GM18909 (cell line): ENCODE measurements at regions not wholly inside any gene's neighbourhood (a gene's known extent, or its start where the extent isn't known, plus 50 kb on each side); places are given as distances from the start of the nearest gene placed in this dataset.

Experiments used
- ATAC-seq: cut with Tn5 transposase; IDR thresholded peaks from one replicate; pipeline ENCODE4 v1.9.1; 2021; ENCODE audit warnings: mild to moderate bottlenecking; ENCODE audit not compliant: unreplicated experiment, poor library complexity

DNA sequence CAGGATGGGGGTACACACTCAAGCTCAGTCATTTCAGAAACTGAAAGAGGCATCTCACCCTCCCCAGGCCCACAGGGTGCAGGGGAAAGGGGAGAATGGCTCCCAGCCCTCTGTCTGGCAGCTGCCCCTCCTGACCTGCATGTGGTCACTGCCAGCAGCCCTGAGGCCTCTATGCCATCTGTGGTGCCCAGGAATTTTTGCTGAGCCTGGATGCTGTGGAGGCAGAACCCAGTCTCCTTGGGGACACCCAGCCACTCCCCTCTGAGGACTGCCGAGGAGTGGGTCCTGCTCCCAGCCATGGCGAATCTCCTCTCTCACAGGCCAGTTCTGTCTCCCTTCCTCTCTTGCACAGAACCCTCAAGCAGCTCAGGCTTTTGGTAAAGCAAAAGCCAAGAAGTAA is 104.0 kb upstream of the ALDH1B1 start:
- ATAC-seq = no peak

DNA sequence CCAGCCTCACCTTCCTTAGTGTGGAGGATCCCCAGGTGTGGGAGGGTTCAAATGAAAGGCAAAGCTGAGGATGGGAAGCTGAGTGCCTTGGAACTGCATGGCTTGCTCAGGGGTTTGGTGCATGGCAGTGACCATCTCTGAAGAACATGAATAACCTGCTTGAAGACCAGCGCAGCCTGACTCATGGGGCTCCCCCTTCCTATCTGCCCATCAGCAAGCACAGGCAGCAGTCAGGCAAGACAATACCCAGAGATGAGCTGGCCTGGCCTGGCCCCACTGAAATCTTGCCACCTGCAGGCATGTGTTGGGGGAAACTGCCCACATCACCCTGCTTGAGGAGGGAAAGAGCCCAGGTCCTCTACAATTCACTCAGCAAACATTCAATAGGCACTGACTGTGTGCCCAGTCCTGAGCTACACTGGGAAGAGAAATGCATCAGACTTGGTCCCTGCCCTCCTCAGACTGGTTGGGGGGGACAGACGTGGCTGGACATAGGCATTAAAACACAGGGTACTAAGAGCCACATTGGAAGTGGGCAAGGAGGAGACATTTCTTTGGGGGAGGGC is 105.0 kb upstream of the ALDH1B1 start:
- no peak for ATAC-seq

DNA sequence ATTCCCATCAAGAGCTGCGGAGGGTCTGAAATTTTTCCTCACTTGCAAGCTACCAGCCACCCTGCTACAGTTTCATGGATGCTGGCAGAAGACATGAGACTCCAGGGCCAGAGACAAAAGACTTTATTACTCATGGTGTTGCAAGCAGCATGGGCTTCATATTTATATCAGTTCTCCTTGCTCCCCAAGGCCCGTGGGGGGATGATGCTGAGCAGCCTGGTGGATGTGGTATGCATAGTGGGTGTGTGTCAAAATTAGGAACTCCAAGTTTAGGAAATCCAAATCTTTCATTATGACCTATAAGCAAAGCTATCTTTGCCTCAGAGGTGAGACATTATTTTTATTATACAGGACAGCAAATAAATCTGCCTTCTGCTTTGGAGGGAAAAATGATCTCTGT is 105.7 kb upstream of the ALDH1B1 start:
- no peak for ATAC-seq

DNA sequence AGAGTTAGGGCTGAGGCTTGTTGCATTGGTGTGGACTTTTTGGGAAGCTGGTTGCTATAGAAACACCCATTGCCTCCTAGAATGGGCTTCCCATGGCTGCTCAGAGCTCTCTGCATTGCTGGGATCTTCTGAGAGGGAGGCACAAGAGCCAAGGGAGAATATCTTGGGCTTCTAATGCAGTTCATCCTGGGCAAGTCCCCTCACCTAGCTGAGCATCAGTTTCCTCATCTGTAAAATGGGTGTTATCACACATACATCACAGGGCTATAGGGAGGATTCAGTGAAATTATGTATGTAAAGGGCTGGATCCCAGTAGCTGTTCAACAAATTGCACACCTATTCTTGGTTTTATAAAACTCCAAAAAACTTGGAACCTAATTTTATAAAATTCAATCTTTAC is 106.1 kb upstream of the ALDH1B1 start:
- no peak for ATAC-seq

DNA sequence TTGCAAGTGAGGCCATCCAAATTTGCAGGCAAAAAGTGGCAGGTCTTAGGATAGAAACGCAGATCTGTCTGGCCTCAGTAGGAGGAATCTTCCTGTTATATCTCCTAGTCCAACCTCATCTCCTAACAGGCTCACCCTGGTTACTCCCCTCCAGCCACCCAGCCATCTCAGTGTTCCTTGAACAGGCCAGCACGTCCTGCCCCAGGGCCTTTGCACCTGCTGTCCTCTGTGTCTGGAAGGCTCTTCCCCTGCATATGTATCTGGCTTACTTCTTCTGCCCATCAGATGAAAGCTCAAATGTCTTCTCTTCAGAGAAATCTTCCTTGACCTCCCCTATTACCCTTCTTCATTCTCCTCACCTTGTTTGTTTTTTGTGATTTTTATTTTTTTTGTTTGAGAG is 107.3 kb upstream of the ALDH1B1 start:
- no peak for ATAC-seq

DNA sequence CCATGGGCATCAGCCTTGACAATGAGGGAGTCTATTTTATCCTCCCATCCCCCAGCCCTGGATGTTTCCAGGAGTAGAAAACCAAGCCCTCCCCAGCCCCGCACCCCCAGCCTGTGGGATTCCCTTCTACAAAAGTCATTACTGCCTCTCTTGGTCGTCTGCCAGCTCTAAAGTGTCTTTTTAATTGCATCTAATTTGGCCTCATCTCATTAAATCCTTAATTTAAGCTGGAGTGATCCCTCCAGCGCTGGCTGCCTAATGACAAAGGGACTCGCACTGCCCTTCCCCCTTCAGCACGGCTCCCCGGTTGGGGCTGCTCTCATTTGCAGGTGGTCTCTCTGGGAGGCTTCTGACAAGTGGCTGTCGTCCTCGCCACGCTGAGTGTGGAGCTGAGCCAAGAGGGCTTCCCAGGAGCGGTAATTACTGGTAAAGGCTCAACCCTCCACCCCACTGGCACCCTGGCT is 107.9 kb upstream of the ALDH1B1 start:
- no peak for ATAC-seq

DNA sequence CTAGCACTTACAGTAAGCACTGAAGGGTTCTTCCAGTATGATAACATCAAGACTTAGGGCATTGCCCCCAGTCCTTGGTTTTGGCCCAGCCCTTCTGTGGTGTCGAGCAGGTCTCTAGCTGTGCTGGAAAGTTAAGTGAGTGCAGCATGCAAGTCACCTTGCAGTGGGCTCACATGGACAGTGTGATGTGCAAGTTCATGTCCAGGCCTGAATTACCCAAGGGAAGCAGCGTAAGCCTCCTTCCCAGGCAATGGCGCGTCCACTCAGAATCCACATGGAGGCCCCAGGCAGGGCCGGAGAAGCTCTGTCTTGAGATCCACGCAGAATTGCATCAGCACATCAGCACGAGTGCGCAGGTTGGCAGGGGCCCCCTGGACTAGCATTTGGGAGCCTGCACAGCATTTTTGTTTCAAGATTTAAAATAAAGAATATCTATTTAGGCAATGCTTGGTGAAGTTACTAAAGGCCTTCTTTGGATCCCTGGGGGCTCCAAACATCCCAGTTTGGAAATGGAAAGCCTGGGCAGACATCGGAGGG is 108.4 kb upstream of the ALDH1B1 start:
- ATAC-seq = no peak

DNA sequence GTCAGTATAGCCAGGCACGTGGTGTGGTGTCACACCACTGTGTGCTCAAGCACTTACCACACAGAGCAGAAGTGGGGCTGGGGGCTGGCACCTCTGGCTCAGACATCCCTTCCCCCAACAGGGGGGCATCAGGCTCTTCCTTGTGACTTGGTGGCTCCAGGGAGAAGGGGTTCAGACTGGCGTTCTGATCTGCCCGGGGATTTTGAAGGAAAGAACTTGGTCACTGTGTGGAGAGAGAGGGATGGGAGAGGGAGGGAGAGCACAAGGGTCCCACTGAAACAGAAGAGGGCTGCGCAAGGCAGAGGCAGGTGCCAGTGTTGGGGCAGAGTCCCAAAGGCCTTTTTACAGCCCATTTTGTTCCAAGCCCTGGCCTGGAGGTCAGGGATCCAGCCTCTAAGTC is 109.7 kb upstream of the ALDH1B1 start:
- no peak for ATAC-seq

DNA sequence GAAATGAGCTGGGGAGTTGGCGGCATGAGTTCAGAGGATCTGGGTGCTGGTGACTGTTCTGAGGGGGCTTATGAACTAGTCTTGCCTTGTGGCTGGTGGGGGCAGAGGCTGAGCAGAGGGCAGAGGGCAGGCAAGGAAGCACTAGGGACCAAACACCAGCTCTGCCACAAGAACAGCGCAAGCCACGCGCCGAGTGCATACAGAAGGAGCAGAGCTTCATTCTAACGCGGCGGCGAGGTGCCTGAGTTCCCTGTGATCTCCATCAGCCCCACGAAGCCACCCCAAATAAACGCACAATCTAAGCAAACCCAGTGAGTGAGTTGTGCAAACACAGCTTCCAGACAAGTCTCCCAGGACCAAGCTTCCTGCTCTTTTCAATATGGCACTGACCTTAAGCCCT is 110.6 kb upstream of the ALDH1B1 start:
- ATAC-seq = no peak

DNA sequence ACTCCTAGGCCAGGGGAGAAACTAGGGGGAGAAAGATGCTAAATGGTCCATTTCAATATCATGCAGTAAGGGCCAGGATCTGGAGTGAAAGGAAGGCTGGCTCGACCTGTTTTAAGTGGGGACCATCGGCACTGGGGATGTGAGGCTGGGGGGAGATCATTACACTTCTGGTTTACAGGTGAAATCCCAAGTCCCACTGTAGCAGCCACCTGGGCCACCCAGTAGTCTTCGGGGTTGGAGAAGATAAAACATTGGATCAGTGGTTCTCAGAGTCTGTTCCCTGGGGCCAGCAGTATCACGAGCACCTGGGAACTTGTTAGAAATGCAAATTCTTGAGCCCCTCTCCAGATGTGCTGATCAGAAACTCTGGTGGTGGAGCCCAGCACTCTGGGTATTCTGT is 111.3 kb upstream of the ALDH1B1 start:
- no peak for ATAC-seq

DNA sequence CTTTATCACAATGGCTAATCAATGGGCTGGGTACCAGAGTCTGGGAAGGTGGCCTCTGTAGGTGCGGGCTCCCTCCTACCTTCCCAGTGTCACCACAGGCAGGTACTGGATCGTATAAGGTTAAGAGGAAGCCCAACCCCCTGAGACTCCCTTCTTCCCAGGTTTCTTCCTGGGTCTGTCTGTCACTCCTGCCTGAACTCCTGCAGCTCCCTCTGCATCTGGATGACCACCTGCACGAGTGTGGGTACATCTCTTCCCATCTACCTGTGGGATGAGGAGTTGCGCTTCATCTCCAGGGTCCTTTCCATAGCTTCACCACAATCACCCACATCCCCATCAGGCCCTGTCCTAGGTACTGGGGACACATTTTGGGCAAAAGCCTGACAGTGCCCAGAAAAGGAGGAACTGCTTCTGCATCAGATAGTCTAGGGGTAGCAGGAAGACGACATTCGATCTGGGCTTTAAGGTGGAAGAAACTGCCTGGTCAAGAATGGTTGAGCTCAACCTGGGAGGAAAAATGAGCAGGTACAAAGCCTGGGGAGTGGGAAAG is 112.2 kb upstream of the ALDH1B1 start:
- ATAC-seq = no peak

DNA sequence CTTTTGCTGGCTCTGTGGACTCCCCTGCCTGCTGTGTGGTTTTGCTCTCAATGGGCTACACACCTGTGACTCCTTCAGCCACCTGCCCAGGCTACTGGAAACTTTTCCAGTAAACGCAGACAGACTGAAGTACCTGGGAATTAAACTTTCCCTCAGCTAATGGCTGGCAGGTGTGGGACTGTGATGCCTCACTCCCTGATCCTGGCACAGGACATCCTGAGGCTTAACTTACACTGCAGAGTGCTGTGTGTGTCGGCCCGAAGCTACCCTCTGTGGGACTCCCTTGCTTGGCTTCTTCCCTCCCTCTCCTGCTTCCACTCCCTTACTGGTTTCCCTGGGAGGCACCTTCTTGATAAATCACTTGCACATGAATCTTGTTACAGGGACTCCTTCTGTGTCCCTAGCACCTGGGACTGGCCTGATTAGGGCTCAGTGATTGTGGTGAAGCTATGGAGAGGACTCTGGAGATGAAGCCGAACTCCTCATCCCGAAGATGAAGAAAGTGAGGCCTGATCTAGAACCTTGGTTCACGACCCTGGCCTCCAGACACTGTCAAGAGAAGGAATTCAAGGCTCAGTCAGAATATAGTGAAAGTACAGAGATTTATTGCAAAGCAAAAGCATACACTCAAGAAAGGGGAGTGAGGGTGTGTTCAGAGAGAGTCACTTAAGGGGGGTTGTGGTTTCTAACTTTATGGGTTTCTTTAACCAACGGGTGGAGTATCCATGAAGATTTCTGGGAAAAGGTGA is 113.4 kb upstream of the ALDH1B1 start:
- no peak for ATAC-seq

DNA sequence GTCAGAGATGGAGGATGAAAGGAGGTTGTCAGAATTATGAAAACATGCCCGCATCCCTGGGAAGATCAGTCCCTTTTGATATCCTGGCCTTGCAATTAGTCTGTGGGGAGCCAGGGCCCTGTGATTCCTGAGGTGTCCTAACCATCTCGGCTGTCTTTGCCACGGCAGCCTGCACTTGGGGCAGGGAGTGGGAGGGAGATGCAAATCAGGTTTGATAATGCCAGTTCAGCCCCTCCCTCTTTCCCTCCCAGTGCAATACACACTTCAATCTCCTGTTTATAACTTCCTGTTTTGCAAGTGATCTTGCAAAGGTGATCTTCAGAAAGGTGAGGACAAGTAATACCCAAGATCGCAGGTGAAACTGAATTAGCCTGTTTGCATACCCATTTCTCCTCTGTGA is 114.0 kb upstream of the ALDH1B1 start:
- ATAC-seq = no peak

DNA sequence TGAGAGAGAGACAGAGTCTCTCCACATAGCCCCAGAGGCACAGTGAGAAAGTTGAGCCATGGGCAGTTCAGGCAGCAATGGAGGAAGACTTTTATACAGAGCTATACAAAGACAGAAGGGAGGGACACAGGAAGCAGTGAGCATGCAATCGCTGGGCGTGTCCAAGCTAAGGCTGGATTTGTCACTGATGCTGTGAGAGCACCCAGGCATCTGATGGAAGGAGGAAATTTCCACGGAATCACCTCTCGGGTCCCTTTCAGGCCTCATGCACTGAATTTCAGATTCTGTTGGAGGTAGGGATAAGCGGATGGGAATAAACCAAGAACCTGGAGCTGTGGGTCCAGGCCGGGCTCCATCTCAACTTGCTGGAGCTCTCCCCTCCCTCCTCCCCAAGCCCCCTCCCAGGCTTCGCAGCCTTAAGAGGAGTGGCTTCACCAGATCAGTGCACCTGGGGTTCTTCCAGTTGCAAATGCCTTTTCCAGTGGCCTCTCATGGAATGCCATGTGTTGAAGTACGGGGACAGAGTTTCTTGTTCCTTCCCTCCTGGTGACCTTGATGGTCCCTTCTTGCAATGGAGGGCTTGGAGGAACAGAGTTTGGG is 114.8 kb upstream of the ALDH1B1 start:
- ATAC-seq = no peak

DNA sequence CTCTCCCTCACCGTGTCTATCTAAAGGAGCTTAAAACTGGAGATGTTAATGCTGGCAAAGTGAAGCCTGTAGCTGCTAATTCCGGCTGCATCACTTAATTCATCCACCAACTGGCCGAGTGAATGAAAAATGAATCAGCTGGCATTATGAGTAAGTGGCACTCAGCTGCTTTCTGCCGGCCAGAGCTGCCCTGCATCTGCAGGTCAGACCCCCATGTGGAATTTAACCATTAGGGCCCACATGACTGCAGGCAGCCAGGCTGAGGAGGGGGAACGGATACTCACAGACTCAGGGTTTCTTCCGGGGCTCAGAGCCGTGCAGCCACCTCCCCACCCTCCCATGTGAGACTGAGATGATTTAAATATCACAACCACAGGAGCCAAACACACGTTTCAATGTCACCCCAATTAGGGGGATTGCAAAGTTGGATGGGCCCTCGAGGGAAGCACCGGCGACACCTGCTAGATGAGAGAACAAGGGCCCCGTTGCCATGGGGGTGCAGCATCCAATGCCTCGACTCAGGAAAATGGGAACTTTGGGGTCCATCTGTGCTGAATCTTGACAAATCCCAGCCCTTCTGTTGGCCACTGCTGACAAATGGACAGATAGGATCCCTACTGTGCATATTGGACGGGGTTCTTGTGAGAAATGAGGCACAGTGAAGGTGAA is 115.6 kb upstream of the ALDH1B1 start:
- no peak for ATAC-seq

DNA sequence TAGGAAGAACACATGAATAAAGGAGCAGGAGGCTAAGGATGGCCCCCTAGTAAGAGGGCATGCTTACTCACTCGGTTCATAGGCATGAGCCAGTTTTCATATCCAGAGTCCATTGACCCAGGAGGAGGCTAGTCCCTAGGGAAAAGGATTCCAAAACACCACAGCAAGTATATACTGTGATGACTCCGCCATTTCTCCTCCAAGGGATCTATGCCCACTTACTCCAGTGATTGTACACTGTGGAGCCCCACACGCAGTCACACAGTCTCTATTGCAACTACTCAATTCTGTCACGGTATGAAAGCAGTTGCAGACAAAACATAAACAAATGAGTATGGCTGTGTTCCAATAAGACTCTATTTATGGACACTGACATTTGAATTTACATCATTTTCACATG is 117.7 kb upstream of the ALDH1B1 start:
- no peak for ATAC-seq

DNA sequence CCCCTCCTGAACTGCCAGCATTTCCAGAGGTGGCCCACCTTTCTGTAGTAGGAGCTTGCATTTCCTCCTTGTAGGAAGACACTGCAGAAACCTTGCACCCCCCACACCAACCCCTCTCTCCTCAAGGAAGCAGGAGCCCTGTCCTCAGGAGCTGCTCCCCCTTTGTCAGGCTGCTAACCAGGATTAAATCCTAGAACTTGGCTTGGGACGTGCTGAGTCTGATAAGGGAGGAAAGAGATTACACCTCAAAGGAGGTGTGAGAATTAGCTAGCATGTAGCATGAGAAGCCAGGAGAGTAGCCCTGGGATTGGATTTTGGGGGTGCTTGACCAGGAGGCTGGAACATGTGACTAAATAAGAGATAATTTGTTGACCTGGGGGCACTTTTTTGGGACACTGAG is 119.8 kb upstream of the ALDH1B1 start:
- no peak for ATAC-seq

DNA sequence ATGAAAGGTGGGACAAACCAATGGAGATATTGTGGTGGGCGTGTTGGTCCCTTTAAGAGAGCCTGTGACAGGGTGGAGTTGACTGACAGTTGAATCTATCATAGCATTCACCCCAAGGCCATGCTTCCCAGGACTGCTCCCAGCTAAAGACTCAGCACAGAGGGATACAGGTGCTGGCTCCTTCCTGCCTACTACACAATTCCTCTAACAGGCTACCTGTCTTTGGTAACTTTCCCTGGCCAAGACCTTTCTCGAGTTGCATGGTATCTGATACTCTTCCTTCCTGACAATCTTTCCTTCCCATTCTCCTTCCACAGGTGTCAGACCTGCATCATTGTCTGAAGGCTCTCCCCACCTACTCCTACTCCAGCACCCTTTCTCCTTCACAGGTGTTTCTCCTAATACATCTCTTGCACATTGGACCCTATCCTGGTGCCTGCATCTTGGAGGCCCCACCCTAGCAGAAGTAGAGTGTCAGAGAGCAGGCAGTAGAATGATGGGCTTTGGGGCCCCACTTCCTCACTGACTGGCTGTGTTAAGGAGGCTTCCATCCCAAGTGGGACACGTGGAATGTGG is 120.7 kb upstream of the ALDH1B1 start:
- no peak for ATAC-seq

DNA sequence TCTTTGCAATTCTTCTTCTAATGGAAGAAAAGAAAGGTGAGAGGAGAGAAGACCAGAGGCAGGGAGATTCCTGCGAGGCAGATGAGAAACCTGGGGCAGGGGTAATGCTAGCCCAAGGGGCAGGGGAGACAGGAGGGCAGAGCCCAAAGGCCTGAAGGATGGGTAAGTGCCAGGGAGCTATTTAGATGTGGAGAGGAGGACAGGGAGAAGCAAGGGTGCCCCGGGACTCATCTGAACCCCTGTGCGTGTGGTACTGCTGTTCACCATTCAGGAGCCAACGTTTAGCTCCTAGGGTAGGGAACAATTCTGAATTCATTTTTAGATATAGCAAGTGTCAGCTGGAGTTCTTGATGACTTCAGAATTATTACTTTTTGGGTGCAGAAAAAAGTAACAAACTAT is 122.7 kb upstream of the ALDH1B1 start:
- ATAC-seq = no peak

DNA sequence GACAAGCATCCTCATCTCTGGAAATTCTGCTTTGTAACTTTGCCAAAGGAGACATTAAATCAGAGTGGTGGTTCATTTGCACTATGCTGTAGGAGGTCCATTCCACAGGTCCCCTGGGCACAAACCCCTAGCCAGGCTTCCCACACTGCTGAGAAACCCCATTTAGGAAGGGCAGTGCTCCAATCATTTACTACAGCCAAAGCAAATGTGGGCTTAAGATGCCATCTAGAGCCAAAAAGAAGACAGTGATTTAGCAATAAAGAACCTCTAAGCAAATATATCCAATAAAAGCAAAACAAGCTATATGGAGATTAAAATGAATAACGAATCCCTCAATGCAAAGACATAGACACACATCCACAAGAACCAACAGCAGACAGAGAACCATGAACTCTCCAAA is 129.0 kb upstream of the ALDH1B1 start:
- no peak for ATAC-seq
